Vagina (tissue), 2 donors: ENCODE measurements at regions not wholly inside any gene's neighbourhood (a gene's known extent, or its start where the extent isn't known, plus 50 kb on each side); places are given as distances from the start of the nearest gene placed in this dataset.

Experiments
- CTCF ChIP-seq, 3 experiments: fragments of 450-650 bp in 2 of 3; fragments of 200-600 bp in 1 of 3; sonication (generic) in 1 of 3; IDR thresholded peaks; one replicate each; pipeline ENCODE4 v1.5.1; 2017 to 2019; ENCODE audit warnings: antibody characterized with exemption in 3 of 3, mild to moderate bottlenecking in 2 of 3, moderate library complexity in 2 of 3
- POLR2A ChIP-seq, 2 donors: fragments of 450-650 bp; IDR thresholded peaks; one replicate each; pipeline ENCODE4 v1.6.1; 2017; ENCODE audit warnings: antibody characterized with exemption in 2 of 2, mild to moderate bottlenecking in 2 of 2, moderate library complexity in 2 of 2

GRCh38 chr14:71550367-71550766, 381.9 kb upstream of the RGS6 start:
- TF ChIP-seq CTCF (IDR thresholded peaks at IDR 0.05) (no peak), POLR2A (IDR thresholded peaks at IDR 0.05) (no peak)
